ENCODE measurements at regions not wholly inside any gene's neighbourhood (a gene's known extent, or its start where the extent isn't known, plus 50 kb on each side); places are given as distances from the start of the nearest gene placed in this dataset.

GRCh38 chr16:87017371-87018012 lies 299.7 kb downstream of the C16orf95 start:
- no peak for TF ChIP-seq CTCF (IDR thresholded peaks at IDR 0.05)
- no peak for DNase-seq (ENCODE audit: low spot score)
- Histone ChIP-seq H3K27me3 (replicated peaks; ENCODE audit: insufficient read depth) (no peaks in the 10 kb centered on the region), H3K27ac (no peak overlapping the region), H3K4me3 (no peak overlapping the region), H3K4me1 (ENCODE audit: control insufficient read depth in 1 of 2, low read depth in 2 of 2) (no peaks in the 10 kb centered on the region), H3K9me3 (no peaks in the 10 kb centered on the region), H3K36me3 (no peaks in the 10 kb centered on the region)
- peak; percentile 44 for ATAC-seq (ENCODE audit: insufficient number of reproducible peaks, low FRiP score, low read depth)

- H3K36me3 ChIP-seq: no peaks in the 10 kb centered on the region
- no peaks in the 10 kb centered on the region for H3K9me3 ChIP-seq
- no peak overlapping the region for H3K4me3 ChIP-seq
- no peaks in the 10 kb centered on the region for H3K4me1 ChIP-seq (ENCODE audit: control insufficient read depth in 1 of 2, low read depth in 2 of 2)
- TF ChIP-seq CTCF (IDR thresholded peaks at IDR 0.05): no peak
- no peaks in the 10 kb centered on the region for H3K27me3 ChIP-seq (replicated peaks; ENCODE audit: insufficient read depth)
- DNase-seq (ENCODE audit: low spot score): no peak
- no peak overlapping the region for H3K27ac ChIP-seq
- ATAC-seq (ENCODE audit: insufficient number of reproducible peaks, low FRiP score, low read depth): no peak
Observed at GRCh38 chr16:87025676-87026075, 291.5 kb downstream of the C16orf95 start.

GRCh38 chr16:87027056-87027616 lies 290.1 kb downstream of the C16orf95 start:
- Histone ChIP-seq H3K27me3 (replicated peaks; ENCODE audit: insufficient read depth) (no peaks in the 10 kb centered on the region), H3K4me1 (ENCODE audit: control insufficient read depth in 1 of 2, low read depth in 2 of 2) (no peaks in the 10 kb centered on the region), H3K36me3 (no peaks in the 10 kb centered on the region), H3K9me3 (no peaks in the 10 kb centered on the region), H3K27ac (no peak overlapping the region), H3K4me3 (no peak overlapping the region)
- no peak for DNase-seq (ENCODE audit: low spot score)
- TF ChIP-seq CTCF (IDR thresholded peaks at IDR 0.05): no peak
- no peak for ATAC-seq (ENCODE audit: insufficient number of reproducible peaks, low FRiP score, low read depth)

- peaks cover 6 to 13% of the 10 kb centered on the region in 2 donors for H3K4me1 ChIP-seq (ENCODE audit: control insufficient read depth in 1 of 2, low read depth in 2 of 2)
- no peak overlapping the region for H3K27ac ChIP-seq
Observed at GRCh38 chr16:87028481-87029320, 288.5 kb downstream of the C16orf95 start.

More at GRCh38 chr16:87028481-87029320, 288.5 kb downstream of the C16orf95 start:
- TF ChIP-seq CTCF (IDR thresholded peaks at IDR 0.05): no peak
- ATAC-seq (ENCODE audit: insufficient number of reproducible peaks, low FRiP score, low read depth): no peak
- DNase-seq (ENCODE audit: low spot score): no peak
- Histone ChIP-seq H3K9me3 (no peaks in the 10 kb centered on the region), H3K27me3 (replicated peaks; ENCODE audit: insufficient read depth) (no peaks in the 10 kb centered on the region), H3K36me3 (no peaks in the 10 kb centered on the region), H3K4me3 (no peak overlapping the region)

Measured in thoracic aorta (tissue), 2 donors.